ENCODE measurements at regions not wholly inside any gene's neighbourhood (a gene's known extent, or its start where the extent isn't known, plus 50 kb on each side); places are given as distances from the start of the nearest gene placed in this dataset.
A peak's percentile ranks its signal among the peaks of the same experiment; 100 is the strongest.

DNA sequence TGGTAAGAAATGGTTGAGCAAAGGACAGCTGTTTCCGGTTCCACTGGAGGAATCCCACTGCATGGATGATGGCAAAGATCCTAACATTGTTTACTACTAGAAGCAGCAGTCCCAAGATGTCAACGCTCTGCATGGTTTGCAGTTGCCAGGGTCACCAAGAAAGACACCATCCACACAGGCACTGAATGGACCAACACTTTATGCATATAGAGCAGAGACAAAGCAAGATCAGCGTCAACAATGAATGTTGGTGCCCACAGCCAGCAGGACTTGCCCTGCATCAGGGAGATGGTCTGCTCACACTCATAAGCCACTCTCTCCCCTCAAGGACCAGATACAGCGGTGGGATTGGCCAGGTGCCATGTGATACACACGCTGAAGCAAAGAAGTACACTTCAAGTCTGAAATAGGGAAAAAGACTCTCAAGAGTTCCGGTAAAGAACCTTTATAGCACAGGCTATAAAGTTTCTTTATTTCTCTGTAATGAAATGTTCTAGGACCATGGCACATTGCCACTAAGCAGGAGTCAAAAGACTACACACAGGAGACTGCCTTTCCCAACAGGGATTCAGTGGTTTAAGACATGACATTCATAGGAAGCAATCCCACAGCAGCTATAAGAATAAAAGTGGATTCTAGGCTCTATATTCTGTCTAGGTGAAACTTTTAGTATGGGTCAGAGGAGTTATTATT lies 133.2 kb upstream of the EPHA4 start:
- no peak for DNase-seq (ENCODE audit: low read depth, low spot score)

DNA sequence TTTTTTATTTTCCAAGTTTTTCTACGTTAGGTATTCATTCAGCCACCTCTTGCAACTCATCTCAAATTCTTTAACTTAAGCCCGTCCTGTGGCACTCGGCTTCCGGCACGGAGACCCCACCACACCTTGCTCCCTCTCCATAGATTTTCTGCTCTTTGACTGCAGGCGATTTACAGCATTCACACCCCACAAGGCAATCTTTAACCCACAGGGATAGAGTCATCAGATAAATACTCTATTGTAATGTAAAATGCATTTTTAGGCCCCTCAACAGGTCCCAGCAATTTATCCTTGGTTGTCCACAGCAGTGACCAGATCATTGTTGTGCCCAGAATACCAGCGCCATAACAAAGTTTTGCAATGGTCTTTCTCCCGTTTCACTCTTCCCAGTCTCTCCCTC lies 132.3 kb upstream of the EPHA4 start:
- peak; percentile 33 for DNase-seq (ENCODE audit: low read depth, low spot score)

DNA sequence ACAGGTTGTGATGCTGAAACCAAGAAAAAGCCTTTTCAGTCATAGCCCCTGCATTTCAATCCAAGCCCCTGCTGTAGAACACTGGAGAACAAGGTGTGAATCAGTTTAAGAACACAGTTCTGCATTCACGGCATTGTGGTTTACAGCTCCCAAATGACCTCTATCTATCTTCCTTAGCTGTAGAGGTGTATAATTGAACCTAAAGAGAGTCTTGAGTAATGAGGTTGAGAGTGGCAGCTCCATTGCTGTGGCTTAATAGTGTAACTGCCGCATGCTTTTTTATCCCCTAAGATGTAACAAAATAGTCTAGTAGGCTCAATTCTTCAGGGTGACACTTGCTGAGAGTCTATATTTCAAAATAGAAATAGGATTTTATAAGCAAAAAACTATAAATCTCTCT lies 121.3 kb upstream of the EPHA4 start:
- no peak for DNase-seq (ENCODE audit: low read depth, low spot score)

DNA sequence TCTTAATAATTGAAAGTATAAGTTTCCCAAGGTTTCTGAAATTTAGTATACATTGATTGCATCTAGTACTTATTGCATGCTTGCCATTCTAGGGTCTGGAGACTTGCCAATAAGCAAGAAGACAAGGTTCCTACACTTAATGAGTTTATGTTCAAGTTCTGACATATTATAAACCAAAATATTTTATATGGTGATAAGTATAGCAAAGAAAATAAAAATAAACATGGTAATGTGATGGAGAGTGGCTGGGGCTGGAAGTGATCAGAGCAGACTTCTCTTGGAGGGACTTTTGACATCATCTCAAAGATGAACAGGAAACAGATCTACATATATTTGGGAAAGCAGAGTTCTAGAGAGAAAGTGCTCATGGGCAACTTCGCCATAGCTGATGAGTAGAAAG lies 119.5 kb upstream of the EPHA4 start:
- DNase-seq (ENCODE audit: low read depth, low spot score): no peak

DNA sequence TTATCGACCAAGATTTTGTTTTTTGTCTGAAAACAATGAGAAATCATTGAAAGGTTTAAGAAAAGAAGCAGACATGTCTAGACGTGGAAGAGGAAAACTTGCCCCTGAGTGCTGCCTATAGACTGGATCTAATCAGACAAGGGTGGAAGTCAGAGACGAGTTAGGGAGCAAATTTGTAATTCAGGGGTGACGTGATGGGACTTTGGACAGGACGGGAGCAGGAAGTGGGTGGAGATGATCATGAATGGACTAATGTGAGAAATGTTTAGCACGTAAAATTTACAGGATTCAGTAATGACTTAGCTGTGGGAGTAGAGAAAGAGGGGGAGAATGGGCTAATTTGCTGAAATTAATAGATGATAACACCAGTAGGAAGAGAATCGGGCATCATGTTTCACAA lies 117.0 kb upstream of the EPHA4 start:
- DNase-seq (ENCODE audit: low read depth, low spot score): no peak

DNA sequence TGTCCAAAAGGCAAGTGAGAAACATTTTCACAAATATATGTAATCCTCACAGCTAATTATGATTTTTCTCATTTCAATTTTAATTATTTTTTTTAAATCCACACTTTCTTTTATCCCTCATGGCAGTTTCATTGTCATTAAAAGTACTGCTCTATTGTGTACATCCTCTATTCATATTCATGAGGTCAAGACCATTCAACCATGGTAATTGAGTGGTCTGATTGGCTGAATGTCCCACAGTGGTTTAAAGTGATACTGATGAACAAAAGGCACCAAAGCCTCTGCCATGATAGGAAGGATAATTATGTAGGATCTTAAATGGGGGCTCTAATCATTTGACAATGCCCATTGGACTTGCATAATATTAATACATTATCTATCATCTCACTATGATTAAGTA lies 108.4 kb upstream of the EPHA4 start:
- DNase-seq (ENCODE audit: low read depth, low spot score): no peak

DNA sequence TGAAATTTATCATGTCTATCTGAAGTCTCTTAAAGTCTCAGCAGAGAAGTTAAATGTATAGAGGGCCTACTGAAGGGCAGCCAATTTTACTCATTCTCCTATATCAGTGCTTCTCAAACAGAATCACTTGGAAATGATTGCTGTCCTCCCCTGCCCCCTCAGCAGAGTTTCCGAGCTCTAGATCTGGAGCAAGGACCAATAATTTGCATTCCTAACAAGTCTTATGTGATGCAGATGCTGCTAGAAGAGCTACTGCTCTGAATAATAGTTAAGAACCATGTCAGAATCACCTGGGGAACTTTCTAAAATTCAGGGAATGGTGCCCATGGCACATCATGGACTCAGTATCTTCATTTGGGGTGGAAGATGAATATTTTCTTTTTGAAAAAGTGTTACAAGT lies 105.6 kb upstream of the EPHA4 start:
- DNase-seq (ENCODE audit: low read depth, low spot score): no peak

DNA sequence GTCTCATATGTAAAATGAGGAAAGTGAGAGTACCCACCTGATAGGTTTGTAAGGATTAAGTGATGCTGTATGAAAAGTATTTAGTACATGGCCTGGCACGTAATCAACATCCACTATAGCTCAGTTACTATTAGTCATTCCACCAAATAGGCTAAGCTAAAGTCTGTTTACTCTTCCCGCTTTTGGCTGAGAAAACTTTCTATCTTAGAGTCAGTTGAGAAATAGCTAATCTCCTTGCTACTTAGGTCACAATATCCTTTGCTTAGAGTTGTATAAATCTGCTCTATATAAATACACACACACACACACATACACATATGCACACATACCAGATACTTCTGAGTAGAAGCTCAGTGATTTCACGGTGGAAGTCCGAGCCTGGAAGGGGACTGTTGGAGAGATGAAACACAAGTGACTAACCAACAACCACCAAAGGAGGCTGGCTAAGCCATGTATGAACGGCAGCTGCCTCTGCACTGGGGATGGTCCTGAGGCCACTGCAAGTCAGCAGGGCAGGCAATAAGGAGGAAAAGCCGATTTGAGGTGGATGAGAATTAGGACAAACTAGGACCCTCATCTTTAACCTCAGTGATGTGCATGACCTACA lies 104.6 kb upstream of the EPHA4 start:
- DNase-seq (ENCODE audit: low read depth, low spot score): peak; percentile 2

DNA sequence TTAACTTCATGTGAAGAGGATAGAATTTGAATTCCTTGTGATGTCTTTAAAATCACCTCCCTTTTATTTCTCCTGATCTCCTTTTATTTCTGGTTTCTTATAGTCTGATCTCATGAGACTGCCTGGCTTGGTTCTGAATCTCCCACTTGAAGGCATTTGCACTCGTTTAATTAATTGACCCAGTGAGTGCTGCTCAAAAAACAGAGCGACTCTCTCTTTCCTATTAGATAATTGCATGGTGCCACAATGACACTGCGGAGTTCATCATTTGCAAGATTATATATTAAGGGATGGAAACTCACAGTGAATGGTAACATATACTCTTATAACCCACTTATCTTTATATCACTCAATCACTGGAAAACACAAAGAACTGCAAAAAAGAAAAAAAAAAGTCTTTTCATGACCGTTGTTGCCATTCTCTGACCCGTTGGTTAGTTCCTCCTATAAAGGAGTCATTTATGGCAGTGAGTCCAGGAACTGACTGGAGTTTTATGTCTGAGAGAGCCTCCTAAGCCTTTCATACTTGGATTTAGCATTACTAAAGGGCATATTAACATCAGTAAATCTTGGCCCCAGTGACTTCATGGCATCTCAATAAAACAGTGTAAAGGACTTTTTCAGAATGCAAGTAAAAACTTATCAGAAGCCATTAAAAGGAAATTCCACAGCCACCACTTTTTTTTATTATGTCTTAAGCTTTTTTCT lies 103.3 kb upstream of the EPHA4 start:
- DNase-seq (ENCODE audit: low read depth, low spot score): no peak

DNA sequence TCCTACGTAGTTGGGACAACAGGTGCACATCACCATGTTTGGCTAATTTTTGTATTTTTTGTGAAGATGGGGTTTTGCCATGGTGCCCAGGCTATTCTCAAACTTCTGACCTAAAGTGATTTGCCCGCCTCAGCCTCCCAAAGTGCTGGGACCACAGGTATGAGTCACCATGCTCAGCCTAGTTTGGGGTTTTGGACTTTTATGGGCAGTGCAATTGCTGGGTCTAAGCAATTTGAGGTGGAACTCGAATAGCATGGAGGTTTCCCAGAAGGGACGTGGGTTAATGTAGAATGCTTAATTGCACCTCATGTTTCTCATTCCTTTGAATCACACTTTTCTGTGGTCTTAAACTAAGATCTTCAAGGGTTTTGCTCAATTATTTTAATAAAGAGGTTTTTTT lies 102.3 kb upstream of the EPHA4 start:
- no peak for DNase-seq (ENCODE audit: low read depth, low spot score)

DNA sequence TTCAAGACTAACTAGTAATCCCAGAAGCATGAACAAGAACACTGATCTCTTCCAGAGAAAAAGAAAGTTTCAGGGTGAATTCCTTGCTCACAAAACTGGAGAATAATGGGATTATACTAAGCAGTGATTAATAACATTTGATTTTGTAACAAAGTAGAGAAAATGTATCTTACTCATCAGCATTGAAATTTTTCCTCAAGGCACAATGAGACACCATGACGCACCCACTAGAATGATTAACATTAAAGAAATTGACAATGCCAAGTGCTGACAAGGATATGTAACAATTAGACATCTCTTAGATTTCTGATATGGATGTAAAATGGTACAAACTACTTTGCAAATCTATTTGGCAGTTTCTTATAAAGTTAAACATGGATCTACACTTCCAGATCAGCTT lies 101.1 kb upstream of the EPHA4 start:
- DNase-seq (ENCODE audit: low read depth, low spot score): no peak

DNA sequence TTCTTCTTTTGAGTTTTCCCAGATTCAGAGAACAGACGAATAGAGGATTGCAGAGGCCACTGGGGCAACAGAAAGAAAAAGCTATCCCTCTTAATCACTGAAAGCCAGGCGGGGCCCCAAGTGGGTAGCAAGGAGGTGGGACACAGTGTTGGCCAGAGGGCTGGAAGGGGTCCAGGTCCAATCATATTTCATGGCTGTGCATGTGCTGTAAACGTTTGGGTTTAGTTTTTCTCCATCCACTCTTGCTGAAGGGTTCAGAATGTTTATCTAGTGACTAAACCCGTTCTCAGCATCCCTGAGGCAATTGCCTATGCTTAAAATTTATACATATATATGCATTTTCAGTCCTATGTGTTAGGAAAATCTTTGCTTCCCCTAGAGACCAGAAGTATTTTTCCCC lies 99.4 kb upstream of the EPHA4 start:
- no peak for DNase-seq (ENCODE audit: low read depth, low spot score)

DNA sequence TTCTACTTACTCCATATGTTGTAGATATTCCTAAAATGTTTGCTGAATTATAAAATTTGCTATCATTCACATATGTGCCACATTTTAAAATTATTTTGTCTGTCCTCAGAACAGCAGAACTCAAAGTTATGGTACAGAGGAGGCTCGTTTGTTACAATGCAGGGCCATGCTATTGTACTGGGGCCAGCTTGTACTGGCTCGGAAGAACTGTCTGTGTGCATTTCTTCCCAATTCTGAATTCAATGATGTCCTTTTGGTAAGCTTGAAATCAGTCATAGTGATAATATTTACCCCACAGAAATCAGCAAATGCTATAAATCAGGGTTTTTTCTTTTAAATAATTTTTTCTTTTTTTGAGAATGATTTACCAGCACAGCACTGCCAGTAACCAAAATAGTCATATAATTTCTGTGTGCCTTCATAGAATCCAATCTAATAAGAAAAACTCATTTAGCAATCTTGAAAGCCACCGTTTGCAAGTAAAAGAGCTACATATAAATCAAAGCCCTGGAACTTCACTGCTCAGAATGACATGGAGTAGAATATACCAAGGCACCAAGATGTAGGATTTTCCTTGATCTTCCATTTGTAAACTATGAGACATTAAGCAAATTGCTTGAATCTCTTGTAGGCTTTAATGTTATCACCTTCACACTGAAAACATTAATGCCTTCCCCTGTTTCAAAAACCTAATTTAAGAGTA lies 90.7 kb upstream of the EPHA4 start:
- DNase-seq (ENCODE audit: low read depth, low spot score): no peak

DNA sequence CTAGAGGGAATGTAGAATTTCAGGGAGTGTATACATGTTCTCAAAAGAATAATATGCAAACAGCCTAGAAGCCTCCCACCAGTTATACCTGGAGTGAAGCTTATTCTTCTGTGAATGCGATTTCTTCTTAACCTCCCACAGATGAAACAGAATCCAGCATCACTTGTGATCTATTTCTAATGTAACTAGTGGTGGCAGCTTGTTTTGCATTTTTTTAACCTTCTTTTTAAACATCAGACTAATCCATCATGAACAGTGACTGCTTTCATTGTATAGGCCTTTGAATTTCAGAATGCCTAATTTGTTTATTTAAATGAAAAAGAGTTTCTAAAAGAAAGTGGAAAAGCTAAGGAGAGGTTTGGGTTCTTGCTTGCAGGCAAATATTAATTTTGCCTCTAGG lies 85.7 kb upstream of the EPHA4 start:
- no peak for DNase-seq (ENCODE audit: low read depth, low spot score)

DNA sequence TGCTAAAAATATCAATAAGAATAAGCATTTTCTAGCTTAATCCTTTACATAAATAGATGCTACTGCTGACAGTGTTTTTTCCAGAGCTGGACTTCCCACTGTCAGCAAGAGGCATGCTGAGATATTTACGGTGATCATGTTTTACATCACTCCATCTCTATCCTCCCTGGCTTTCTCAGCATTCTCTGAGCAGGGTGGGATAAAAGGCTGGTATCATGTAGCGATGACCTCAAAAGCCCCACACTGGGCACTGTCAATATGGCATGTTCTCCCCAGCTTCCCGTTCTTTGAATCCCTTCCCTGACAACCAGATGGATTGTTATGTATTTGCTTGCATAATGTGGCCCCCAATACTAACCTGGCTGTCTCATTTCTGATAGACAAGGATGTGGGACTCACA lies 83.2 kb upstream of the EPHA4 start:
- peak; percentile 8 for DNase-seq (ENCODE audit: low read depth, low spot score)

DNA sequence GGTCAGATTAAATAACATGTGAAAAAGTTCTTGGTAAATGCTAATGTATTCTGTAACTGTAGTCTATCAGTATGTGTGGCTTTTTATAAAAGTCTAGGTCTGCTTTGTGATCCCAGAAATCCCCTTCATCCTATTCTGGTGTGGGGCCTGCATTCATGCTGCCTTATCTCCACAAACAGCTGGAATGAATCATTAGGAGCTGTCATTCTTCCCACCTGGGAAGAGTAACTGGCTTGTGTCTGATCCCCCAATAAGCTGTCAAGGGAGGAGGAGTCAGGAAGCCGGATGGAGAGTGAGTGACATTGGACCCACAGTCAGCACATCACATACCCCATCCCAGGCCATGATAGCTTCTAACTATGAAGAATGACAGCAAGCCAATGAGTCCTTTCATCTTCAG lies 81.1 kb upstream of the EPHA4 start:
- DNase-seq (ENCODE audit: low read depth, low spot score): peak; percentile 19

DNA sequence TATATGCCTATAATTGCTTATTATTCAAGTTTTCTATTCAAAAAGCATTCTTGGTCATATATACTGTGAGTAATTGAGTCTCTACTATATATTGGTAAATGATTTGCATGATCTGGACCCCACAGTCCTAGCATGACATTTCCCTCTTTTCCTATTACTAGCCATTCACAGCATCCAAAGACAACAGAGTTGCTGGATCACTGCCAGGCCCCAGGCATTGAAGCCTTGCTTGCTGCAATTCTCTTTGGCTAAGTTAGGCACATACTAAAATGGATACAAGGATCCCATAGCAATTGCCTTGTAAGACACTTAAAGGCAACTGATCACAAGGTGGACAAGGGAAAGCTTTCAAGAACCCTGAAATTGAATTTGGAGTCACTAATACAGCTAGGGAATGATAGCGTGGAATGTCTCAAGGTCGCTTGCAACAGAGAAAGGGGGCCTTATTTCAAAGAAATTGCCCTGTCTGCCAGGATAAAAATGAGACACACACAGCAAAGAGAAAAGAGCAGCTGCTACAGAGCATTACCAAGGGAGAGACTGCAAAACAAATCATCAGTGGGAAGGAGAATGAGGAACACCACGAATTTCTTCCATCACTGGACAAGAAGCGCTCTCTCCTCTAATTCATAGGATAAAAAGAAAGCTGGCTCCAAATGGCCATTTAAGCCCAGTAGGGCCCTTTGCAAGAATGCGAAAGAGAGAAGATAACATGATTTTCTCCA lies 77.1 kb upstream of the EPHA4 start:
- no peak for DNase-seq (ENCODE audit: low read depth, low spot score)

DNA sequence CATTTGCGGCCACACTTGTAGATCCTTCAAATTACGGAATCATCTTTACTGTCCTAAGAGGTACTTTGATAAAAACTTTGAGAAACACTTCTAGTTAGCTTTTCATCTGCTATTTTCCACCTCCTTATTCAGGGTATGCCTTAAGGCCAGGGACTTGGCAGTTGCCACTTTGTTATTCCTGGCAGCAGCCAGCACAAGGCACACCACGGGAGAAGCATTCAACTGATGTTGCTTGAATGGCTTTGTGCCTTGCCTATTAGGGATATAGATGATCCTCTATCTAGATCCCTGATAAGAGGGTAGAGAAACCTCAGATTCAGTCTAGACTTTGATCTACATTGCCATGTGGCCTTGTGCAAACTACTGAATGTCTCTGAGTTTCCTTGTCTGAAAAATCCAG lies 70.3 kb upstream of the EPHA4 start:
- no peak for DNase-seq (ENCODE audit: low read depth, low spot score)

DNA sequence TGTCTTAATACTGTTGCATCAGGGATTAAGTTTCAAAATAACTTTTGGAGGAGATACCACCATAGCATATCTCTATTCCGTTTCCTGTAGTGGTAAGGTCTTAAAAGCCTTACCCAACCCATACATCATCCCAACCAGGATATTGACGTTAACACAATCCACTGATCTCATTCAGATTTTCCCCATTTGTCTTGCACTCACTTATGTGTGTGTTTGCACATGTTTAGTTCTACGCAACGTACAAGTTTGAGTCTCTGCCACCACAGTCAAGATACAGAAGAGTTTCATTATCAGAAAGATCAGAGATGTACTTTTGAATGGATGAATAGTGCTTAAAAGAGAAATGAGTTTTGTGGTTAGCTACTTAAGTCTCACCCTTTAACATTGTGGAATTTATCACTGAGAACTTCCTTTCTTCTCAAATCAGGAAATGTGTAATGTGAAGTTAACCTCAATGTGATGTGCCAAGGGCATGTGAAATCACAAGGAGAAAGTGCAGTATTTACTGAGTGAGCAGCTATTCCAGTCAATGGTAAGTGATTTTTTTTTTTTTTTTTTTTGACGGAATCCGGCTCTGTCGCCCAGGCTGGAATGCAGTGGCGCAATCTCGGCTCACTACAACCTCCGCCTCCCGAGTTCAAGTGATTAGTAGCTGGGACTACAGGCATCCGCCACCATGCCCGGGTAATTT lies 69.2 kb upstream of the EPHA4 start:
- no peak for DNase-seq (ENCODE audit: low read depth, low spot score)

DNA sequence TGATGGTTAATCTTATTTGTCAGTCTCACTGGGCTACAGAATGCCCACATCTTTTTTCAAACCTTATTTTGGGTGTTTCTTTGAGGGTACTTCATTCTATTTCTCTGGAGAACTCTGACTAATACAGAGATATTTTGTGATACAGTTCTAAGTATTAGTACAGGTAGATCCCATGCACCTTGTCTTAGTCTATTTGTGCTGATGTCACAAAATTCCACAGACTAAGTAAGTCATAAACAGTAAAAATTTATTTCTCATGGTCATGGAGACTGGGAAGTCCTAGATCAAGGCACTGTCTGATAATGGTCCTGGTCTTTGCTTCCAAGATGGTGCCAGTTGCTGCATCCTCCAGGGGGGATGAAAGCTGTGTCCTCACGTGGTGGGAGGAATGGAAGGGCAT lies 68.6 kb upstream of the EPHA4 start:
- DNase-seq (ENCODE audit: low read depth, low spot score): no peak

DNA sequence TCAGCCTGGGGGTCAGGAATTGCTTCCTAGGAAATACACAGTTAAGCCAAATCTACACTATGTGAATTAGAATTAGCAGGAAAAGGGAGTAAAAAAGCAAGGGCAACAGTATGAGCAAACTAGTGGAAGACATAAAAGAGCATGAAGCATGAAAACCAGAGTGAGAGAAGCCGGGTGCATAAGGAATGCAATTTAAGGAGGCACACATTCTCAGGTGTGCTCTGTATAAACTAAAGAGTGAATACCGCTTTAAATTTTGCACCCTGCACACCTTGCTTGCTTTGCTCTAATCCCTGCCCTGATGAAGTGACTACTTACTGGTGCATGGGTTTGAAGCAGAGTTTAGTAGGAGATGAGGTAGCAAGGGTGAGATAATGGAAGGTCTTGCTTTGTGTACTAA lies 65.7 kb upstream of the EPHA4 start:
- no peak for DNase-seq (ENCODE audit: low read depth, low spot score)
